Ishikawa (cell line): ENCODE measurements at regions not wholly inside any gene's neighbourhood (a gene's known extent, or its start where the extent isn't known, plus 50 kb on each side); places are given as distances from the start of the nearest gene placed in this dataset.

Experiments used
- CEBPB ChIP-seq: IDR thresholded peaks from 2 replicates; pipeline ENCODE4 v1.6.1; 2012
- CREB1 ChIP-seq: IDR thresholded peaks from 2 replicates; pipeline ENCODE4 v1.6.1; 2012; ENCODE audit warnings: low read depth
- EGR1 ChIP-seq: IDR thresholded peaks from 2 replicates; pipeline ENCODE4 v1.6.1; 2012
- EP300 ChIP-seq: IDR thresholded peaks from 2 replicates; pipeline ENCODE4 v1.6.1; 2012; ENCODE audit warnings: borderline replicate concordance
- FOXM1 ChIP-seq: IDR thresholded peaks from 2 replicates; pipeline ENCODE4 v1.6.1; 2012; ENCODE audit warnings: low read depth, borderline replicate concordance
- NFIC ChIP-seq: IDR thresholded peaks from 2 replicates; pipeline ENCODE4 v1.6.1; 2012
- RAD21 ChIP-seq: IDR thresholded peaks from 2 replicates; pipeline ENCODE4 v1.6.1; 2012; ENCODE audit warnings: low read depth
- TAF1 ChIP-seq: IDR thresholded peaks from 2 replicates; pipeline ENCODE4 v1.6.1; 2012; ENCODE audit warnings: low read depth, mild to moderate bottlenecking
- TCF12 ChIP-seq: IDR thresholded peaks from 2 replicates; pipeline ENCODE4 v1.6.1; 2012; ENCODE audit warnings: low read depth
- TEAD4 ChIP-seq: IDR thresholded peaks from 2 replicates; pipeline ENCODE4 v1.6.1; 2012
- YY1 ChIP-seq: IDR thresholded peaks from 2 replicates; pipeline ENCODE4 v1.6.1; 2012; ENCODE audit warnings: low read depth
- ZBTB7A ChIP-seq: IDR thresholded peaks from 2 replicates; pipeline ENCODE4 v1.6.1; 2012; ENCODE audit warnings: low read depth
- TF ChIP-seq, protein P1 (sequence below): IDR thresholded peaks from 2 replicates; pipeline ENCODE4 v1.6.1; 2012; ENCODE audit warnings: low read depth, mild to moderate bottlenecking
- TF ChIP-seq, protein P2 (sequence below): IDR thresholded peaks from 2 replicates; pipeline ENCODE4 v1.6.1; 2012
- TF ChIP-seq, protein P3 (sequence below): IDR thresholded peaks from 2 replicates; pipeline ENCODE4 v1.6.1; 2012

DNA sequence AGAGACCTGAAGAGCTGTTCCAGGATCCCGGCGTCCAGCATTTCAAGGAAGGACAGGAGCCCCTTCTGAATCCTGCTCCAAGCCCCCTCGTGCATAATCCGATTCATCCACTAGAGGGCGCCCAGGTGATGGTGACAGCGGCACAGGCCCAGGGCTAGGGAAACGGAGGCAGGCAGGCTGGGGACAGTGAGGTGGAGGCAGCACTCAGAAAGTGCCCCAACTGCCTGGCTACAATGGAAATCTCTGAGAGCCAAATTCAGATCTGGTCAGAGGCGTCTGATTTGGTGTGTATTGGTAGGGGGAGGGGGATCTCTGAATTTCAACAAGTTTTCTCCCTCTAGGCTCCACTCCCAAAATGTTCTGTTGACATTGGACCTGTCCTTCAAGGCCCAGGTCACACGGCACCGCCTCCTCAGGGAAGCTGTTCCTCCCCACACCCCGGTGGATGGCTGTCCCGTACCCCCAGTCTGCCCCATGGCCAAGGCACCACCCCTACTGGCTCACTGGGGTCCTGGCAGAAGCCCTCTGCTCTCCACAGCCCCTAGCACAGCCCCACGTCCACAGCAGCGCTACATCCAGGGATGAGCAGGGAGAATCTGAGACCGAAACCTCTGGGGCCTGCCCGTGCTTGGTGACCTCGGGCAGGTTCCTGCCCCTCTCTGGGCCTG lies 142.9 kb downstream of the CRYBB2 start:
- peak; percentile 97 for TF ChIP-seq RAD21
- TF ChIP-seq, protein P1, sequence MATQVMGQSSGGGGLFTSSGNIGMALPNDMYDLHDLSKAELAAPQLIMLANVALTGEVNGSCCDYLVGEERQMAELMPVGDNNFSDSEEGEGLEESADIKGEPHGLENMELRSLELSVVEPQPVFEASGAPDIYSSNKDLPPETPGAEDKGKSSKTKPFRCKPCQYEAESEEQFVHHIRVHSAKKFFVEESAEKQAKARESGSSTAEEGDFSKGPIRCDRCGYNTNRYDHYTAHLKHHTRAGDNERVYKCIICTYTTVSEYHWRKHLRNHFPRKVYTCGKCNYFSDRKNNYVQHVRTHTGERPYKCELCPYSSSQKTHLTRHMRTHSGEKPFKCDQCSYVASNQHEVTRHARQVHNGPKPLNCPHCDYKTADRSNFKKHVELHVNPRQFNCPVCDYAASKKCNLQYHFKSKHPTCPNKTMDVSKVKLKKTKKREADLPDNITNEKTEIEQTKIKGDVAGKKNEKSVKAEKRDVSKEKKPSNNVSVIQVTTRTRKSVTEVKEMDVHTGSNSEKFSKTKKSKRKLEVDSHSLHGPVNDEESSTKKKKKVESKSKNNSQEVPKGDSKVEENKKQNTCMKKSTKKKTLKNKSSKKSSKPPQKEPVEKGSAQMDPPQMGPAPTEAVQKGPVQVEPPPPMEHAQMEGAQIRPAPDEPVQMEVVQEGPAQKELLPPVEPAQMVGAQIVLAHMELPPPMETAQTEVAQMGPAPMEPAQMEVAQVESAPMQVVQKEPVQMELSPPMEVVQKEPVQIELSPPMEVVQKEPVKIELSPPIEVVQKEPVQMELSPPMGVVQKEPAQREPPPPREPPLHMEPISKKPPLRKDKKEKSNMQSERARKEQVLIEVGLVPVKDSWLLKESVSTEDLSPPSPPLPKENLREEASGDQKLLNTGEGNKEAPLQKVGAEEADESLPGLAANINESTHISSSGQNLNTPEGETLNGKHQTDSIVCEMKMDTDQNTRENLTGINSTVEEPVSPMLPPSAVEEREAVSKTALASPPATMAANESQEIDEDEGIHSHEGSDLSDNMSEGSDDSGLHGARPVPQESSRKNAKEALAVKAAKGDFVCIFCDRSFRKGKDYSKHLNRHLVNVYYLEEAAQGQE: no peak
- no peak for TF ChIP-seq EP300
- no peak for TF ChIP-seq TCF12
- TF ChIP-seq CREB1: no peak
- no peak for TF ChIP-seq NFIC
- no peak for TF ChIP-seq EGR1
- TF ChIP-seq, protein P2, sequence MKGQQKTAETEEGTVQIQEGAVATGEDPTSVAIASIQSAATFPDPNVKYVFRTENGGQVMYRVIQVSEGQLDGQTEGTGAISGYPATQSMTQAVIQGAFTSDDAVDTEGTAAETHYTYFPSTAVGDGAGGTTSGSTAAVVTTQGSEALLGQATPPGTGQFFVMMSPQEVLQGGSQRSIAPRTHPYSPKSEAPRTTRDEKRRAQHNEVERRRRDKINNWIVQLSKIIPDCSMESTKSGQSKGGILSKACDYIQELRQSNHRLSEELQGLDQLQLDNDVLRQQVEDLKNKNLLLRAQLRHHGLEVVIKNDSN: no peak

DNA sequence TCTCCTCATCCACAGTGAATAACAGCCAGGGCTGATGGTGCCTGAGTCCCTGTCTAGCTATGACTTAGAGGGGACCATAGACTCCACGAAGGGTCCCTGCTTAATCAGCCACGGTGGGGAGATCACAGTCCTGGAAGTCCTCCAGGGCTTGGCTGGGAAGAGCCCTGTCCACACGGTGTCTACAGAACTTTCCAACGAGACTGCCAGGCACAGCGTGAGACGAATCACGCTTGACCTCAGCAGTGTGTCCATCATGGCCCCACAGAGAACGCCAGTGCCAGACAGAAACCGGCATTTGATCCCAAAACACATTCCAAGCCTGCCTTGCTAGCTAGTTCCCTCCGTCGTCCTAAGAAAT lies 143.4 kb downstream of the CRYBB2 start:
- no peak for TF ChIP-seq NFIC
- no peak for TF ChIP-seq TAF1
- TF ChIP-seq, protein P3, sequence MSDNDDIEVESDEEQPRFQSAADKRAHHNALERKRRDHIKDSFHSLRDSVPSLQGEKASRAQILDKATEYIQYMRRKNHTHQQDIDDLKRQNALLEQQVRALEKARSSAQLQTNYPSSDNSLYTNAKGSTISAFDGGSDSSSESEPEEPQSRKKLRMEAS: no peak
- TF ChIP-seq, protein P1: no peak
- no peak for TF ChIP-seq CREB1
- TF ChIP-seq TEAD4: no peak
- TF ChIP-seq RAD21: no peak
- TF ChIP-seq, protein P2: no peak
- TF ChIP-seq TCF12: no peak
- TF ChIP-seq EP300: no peak
- TF ChIP-seq ZBTB7A: no peak
- no peak for TF ChIP-seq CEBPB

DNA sequence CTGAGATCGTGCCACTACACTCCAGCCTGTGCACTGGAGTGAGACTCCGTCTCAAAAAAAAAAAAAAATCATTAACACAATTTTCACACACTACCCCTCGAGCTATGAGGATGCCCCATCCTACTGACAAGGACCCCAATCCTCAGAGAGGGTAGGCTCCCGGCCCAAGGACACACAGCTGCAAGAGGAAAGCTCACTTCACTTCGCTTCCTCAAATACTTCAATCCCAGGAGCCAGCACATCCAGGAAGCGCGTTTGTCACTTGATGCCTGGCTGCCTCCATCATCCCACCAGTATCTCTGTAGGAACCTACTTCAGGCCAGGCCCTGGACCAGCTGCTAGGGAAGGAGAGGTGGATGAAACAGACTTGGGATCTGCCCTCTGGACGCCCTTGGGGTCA lies 144.0 kb downstream of the CRYBB2 start:
- no peak for TF ChIP-seq EP300
- no peak for TF ChIP-seq TEAD4
- TF ChIP-seq YY1: no peak
- no peak for TF ChIP-seq TCF12
- TF ChIP-seq, protein P1: no peak
- no peak for TF ChIP-seq NFIC
- no peak for TF ChIP-seq CREB1
- no peak for TF ChIP-seq ZBTB7A
- no peak for TF ChIP-seq EGR1
- TF ChIP-seq, protein P2: no peak
- TF ChIP-seq TAF1: no peak
- TF ChIP-seq FOXM1: no peak

DNA sequence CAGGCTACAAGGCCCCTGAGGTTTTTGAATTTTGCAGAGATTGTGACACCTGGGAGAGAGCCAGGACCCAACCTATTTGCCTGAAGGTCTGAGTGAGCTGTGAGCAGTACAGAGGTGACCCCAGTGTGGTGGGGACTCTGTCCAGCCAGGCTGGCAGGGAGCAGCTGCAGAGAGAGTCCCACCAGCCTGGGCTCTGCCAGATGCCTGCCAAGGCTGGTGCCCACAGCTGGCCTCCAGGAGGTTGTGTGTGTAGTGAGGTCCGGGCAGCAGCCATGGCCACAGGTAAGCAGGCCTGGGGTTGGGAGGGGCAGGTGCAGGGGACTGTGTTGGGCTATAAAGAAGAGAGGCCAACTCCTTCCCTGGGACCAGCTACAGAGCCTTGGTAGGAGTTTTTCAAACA lies 144.8 kb downstream of the CRYBB2 start:
- TF ChIP-seq CREB1 (no peak), EGR1 (no peak), TEAD4 (no peak), EP300 (no peak), TCF12 (no peak), ZBTB7A (no peak), TAF1 (no peak), CEBPB (no peak), YY1 (no peak), RAD21 (no peak)
- TF ChIP-seq, protein P3: no peak
- TF ChIP-seq, protein P2: no peak
- TF ChIP-seq, protein P1: no peak
